Osteoblast (primary cell): ENCODE measurements at regions not wholly inside any gene's neighbourhood (a gene's known extent, or its start where the extent isn't known, plus 50 kb on each side); places are given as distances from the start of the nearest gene placed in this dataset.

Source experiments
- DNase-seq: peaks from one replicate; pipeline ENCODE4 v3.0.0; 2011; ENCODE audit warnings: low spot score, mixed read lengths; ENCODE audit not compliant: insufficient read length; ENCODE audit errors: missing footprints
- H2AFZ ChIP-seq: 2 replicates; pipeline ENCODE4 v1.6.0; 2011; ENCODE audit warnings: mild to moderate bottlenecking, low read length
- H3K27ac ChIP-seq: 2 replicates; pipeline ENCODE4 v1.5.1; 2011; ENCODE audit warnings: mild to moderate bottlenecking, low read depth, low read length, moderate library complexity
- H3K27me3 ChIP-seq: 2 replicates; pipeline ENCODE4 v1.6.0; 2012; ENCODE audit warnings: mild to moderate bottlenecking, control low read depth, inconsistent platforms, low read length, moderate library complexity; ENCODE audit not compliant: insufficient read depth
- H3K36me3 ChIP-seq: 2 replicates; pipeline ENCODE4 v1.5.1; 2011; ENCODE audit warnings: mild to moderate bottlenecking, low read length, control low read depth, moderate library complexity; ENCODE audit not compliant: insufficient read depth
- H3K4me1 ChIP-seq: 2 replicates; pipeline ENCODE4 v1.5.1; 2011; ENCODE audit warnings: mild to moderate bottlenecking, low read length, control low read depth, moderate library complexity; ENCODE audit not compliant: insufficient read depth
- H3K4me2 ChIP-seq: 2 replicates; pipeline ENCODE4 v1.6.0; 2011; ENCODE audit warnings: mild to moderate bottlenecking, low read length; ENCODE audit not compliant: insufficient read depth
- H3K4me3 ChIP-seq: fragments of 200-600 bp; sonication (generic); 3 replicates; pipeline ENCODE4 v1.5.1; 2012; ENCODE audit warnings: mild to moderate bottlenecking, low read length, inconsistent platforms; ENCODE audit not compliant: insufficient read depth
- H3K79me2 ChIP-seq: 2 replicates; pipeline ENCODE4 v1.6.0; 2012; ENCODE audit warnings: mild to moderate bottlenecking, low read length, control low read depth, inconsistent platforms; ENCODE audit not compliant: insufficient read depth
- H3K9me3 ChIP-seq: 2 replicates; pipeline ENCODE4 v1.5.1; 2011; ENCODE audit warnings: low read depth, low read length, control low read depth
- H4K20me1 ChIP-seq: 2 replicates; pipeline ENCODE4 v1.6.0; 2012; ENCODE audit warnings: mild to moderate bottlenecking, low read length, control low read depth; ENCODE audit not compliant: insufficient read depth
- CTCF ChIP-seq: IDR thresholded peaks from 2 replicates; pipeline ENCODE4 v1.5.1; 2011; ENCODE audit warnings: mild to moderate bottlenecking, low read depth, low read length, moderate library complexity; ENCODE audit errors: extremely low read depth

GRCh38 chr15:47429376-47429775 lies 287.9 kb upstream of the SEMA6D start:
- TF ChIP-seq CTCF, result no peak
- no peaks in the 10 kb centered on the region for H3K36me3 ChIP-seq
- no peaks in the 10 kb centered on the region for H4K20me1 ChIP-seq
- no peak overlapping the region for H2AFZ ChIP-seq
- no peak overlapping the region for H3K27ac ChIP-seq
- no peaks in the 10 kb centered on the region for H3K9me3 ChIP-seq
- no peaks in the 10 kb centered on the region for H3K79me2 ChIP-seq
- no peak for DNase-seq
- H3K27me3 ChIP-seq, result no peaks in the 10 kb centered on the region
- no peak overlapping the region for H3K4me3 ChIP-seq
- H3K4me1 ChIP-seq, result peaks cover 7% of the 10 kb centered on the region
- no peak overlapping the region for H3K4me2 ChIP-seq

GRCh38 chr15:47431501-47431900 lies 285.8 kb upstream of the SEMA6D start:
- H2AFZ ChIP-seq, result no peak overlapping the region
- H3K4me3 ChIP-seq, result no peak overlapping the region
- H3K4me2 ChIP-seq, result no peak overlapping the region
- TF ChIP-seq CTCF, result no peak
- no peaks in the 10 kb centered on the region for H3K27me3 ChIP-seq
- DNase-seq, result no peak
- peak overlapping the region; percentile 61 for H3K27ac ChIP-seq
- no peaks in the 10 kb centered on the region for H4K20me1 ChIP-seq
- peaks cover 13% of the 10 kb centered on the region for H3K4me1 ChIP-seq
- H3K79me2 ChIP-seq, result no peaks in the 10 kb centered on the region
- no peaks in the 10 kb centered on the region for H3K36me3 ChIP-seq
- H3K9me3 ChIP-seq, result no peaks in the 10 kb centered on the region

- H3K27ac ChIP-seq, result peak overlapping the region; percentile 61
- no peaks in the 10 kb centered on the region for H3K79me2 ChIP-seq
- H2AFZ ChIP-seq, result no peak overlapping the region
- H3K4me2 ChIP-seq, result no peak overlapping the region
- no peak for TF ChIP-seq CTCF
- H3K27me3 ChIP-seq, result no peaks in the 10 kb centered on the region
- H3K4me1 ChIP-seq, result peaks cover 13% of the 10 kb centered on the region
- DNase-seq, result no peak
- no peak overlapping the region for H3K4me3 ChIP-seq
- no peaks in the 10 kb centered on the region for H3K36me3 ChIP-seq
- H3K9me3 ChIP-seq, result no peaks in the 10 kb centered on the region
- H4K20me1 ChIP-seq, result no peaks in the 10 kb centered on the region
Measured at GRCh38 chr15:47432826-47433225, 284.5 kb upstream of the SEMA6D start.

- no peaks in the 10 kb centered on the region for H3K27me3 ChIP-seq
- H2AFZ ChIP-seq, result no peak overlapping the region
- TF ChIP-seq CTCF, result no peak
- DNase-seq, result no peak
- H3K9me3 ChIP-seq, result no peaks in the 10 kb centered on the region
- H3K4me1 ChIP-seq, result peaks cover 13% of the 10 kb centered on the region
- H3K79me2 ChIP-seq, result no peaks in the 10 kb centered on the region
- no peaks in the 10 kb centered on the region for H3K36me3 ChIP-seq
- no peak overlapping the region for H3K27ac ChIP-seq
- H3K4me3 ChIP-seq, result no peak overlapping the region
- no peaks in the 10 kb centered on the region for H4K20me1 ChIP-seq
- H3K4me2 ChIP-seq, result no peak overlapping the region
Measured at GRCh38 chr15:47434596-47434995, 282.7 kb upstream of the SEMA6D start.
